GM12865 (cell line): ENCODE measurements at regions not wholly inside any gene's neighbourhood (a gene's known extent, or its start where the extent isn't known, plus 50 kb on each side); places are given as distances from the start of the nearest gene placed in this dataset.
"Not testable (repeated sequence)": the region's sequence is repeated elsewhere in the genome, so short reads cannot be mapped to it uniquely, and the experiment has no call there.

Source experiments
- DNase-seq: peaks from one replicate; pipeline ENCODE4 v3.0.0; 2010; ENCODE audit warnings: low read depth
- H3K4me3 ChIP-seq: 2 replicates; pipeline ENCODE4 v1.5.1; 2011; ENCODE audit warnings: mild to moderate bottlenecking, low read depth, low read length, control low read depth
- CTCF ChIP-seq: IDR thresholded peaks from 2 replicates; pipeline ENCODE4 v1.5.1; 2011; ENCODE audit warnings: low read length, control low read depth, low read depth, inconsistent platforms; ENCODE audit not compliant: insufficient read depth; ENCODE audit errors: missing control alignments

DNA sequence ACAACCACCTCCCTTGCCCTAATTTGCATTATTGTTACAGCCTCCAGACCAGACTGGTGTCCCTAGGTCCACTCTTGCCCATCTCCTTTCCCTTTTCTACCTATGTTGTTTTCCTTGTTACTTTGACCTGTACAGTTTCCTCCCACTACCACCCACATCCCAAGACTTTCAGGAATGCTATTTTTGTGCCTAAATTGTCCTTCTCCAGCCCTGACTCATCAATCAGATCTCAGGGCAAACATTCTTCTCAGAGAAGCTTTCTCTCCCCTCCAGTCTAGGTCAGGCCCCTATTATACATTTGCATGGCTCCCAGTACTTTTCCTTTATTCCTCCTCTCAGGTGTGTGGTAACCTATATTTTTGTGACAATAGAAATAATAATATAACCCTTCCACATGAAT, 241.5 kb downstream of the IGSF11 start:
- H3K4me3 ChIP-seq: no peak overlapping the region
- DNase-seq: no peak
- TF ChIP-seq CTCF: no peak

DNA sequence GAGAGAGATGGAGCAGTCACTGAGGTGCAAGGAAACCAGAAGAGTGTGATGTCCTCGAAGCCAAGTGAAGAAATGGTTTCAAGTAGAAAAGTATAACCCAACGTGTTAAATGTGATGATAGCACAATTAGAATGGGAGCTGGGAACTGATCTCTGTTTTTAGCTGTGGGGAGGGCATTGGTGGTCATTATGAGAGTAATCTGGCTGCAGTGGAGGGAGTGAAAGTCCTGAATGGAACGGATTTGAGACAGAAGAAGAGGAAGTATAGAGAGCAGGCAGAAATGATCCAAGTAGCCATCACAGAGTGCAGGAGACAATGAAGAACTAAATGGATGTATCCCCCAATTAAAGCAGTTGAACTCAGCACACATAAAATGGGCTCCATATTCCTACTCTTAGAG, 235.3 kb downstream of the IGSF11 start:
- no peak for TF ChIP-seq CTCF
- no peak for DNase-seq
- no peak overlapping the region for H3K4me3 ChIP-seq

DNA sequence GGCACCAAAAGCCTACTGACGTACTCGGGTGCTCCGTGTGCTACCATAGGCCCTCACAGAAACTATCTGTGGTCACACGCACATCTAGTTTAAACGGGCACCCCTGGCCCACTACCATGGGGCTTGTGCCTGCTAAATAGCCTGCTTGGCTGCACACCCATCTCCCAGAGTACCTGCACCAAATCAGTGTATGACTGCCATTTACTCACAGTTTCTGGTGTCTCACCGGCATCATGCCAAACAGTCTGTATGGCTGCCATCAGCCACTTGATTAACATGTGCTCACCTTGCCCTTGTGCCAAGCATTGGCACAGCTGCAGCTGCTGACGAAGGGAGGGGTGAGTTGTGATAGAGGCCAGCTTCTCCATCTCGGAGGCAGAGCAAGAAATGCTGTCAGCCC, 232.7 kb downstream of the IGSF11 start:
- no peak overlapping the region for H3K4me3 ChIP-seq
- TF ChIP-seq CTCF: no peak
- no peak for DNase-seq

- TF ChIP-seq CTCF: no peak
- H3K4me3 ChIP-seq: no peak overlapping the region
- no peak for DNase-seq
These were observed 232.1 kb downstream of the IGSF11 start for GRCh38 chr3:118802325-118803095.

GRCh38 chr3:118803096-118803476, 231.6 kb downstream of the IGSF11 start:
- no peak for TF ChIP-seq CTCF
- H3K4me3 ChIP-seq: no peak overlapping the region
- no peak for DNase-seq

DNA sequence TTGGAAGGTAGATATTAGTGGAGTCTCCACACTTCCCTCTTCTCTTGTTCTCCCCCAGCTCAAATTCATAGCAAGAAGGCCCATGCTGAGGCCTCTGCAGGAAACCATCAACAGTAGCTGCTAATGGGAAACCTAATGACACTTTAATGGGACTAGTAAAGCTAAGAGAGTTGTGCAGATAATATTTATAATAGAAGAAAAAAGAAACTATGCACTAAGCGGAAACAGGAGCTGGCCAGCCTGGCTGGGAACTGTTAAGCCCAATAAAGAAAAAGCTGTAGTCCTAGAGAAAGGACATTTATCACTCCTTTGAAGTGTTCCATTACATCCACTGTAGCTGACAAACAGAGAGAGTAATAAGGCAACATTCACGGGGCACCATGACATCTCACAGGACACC, 229.6 kb downstream of the IGSF11 start:
- no peak for DNase-seq
- no peak for TF ChIP-seq CTCF
- no peak overlapping the region for H3K4me3 ChIP-seq

DNA sequence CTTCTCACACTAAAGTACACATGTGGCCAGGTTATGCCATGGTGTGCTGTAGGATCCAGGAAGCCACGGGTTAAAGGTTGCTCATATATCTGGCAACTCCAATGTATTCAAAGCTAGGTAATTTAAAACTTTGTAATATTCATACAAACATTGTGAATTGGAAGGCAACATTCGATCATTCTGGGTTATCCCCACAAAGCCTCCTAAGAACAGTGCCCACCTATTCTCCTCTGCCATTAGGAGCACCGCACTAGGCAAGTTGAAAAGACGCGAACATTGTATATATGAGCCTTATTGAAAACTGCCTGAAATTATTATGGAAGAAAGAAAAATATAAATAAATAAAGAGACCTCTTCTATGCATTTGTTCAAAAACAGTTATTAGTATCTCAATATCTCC, 228.2 kb downstream of the IGSF11 start:
- DNase-seq: no peak

DNA sequence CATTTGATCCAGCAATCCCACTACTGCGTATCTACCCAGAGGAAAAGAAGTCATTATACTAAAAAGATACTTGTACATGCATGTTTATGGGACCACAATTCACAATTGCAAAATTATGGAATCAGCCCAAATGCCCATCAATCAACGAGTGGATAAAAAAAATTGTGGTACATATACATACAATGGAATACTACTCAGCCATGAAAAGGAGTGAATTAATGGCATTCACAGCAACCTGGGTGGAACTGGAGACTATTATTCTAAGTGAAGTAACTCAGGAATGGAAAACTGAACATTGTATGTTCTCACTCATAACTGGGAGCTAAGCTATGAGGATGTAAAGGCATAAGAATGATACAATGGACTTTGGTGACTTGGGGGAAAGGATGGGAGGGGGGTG, 227.3 kb downstream of the IGSF11 start:
- not testable (repeated sequence) for DNase-seq
- peak overlapping the region; percentile 83; the same call in 1 of the 2 replicates for H3K4me3 ChIP-seq

More for the DNA sequence above, 228.2 kb downstream of the IGSF11 start:
- no peak for TF ChIP-seq CTCF
- H3K4me3 ChIP-seq: peak overlapping the region; percentile 35
